Glutamatergic neuron (in vitro differentiated cells): ENCODE measurements at regions not wholly inside any gene's neighbourhood (a gene's known extent, or its start where the extent isn't known, plus 50 kb on each side); places are given as distances from the start of the nearest gene placed in this dataset.

ENCODE experiments used
- DNase-seq: peaks from one replicate; pipeline ENCODE4 v3.0.0; 2022
- H3K27ac Mint-ChIP-seq: one replicate; pipeline ENCODE4 v1.8.0; 2020; ENCODE audit warnings: mild to moderate bottlenecking, mixed read lengths, inconsistent platforms; ENCODE audit not compliant: unreplicated experiment
- H3K27me3 Mint-ChIP-seq: one replicate; pipeline ENCODE4 v1.8.0; 2020; ENCODE audit warnings: mild to moderate bottlenecking, moderate library complexity, mixed read lengths, inconsistent platforms; ENCODE audit not compliant: unreplicated experiment
- H3K36me3 Mint-ChIP-seq: one replicate; pipeline ENCODE4 v1.8.0; 2020; ENCODE audit warnings: mild to moderate bottlenecking, mixed read lengths, inconsistent platforms; ENCODE audit not compliant: unreplicated experiment
- H3K4me1 Mint-ChIP-seq: one replicate; pipeline ENCODE4 v1.8.0; 2020; ENCODE audit warnings: mild to moderate bottlenecking, low read depth, mixed read lengths, inconsistent platforms; ENCODE audit not compliant: unreplicated experiment
- H3K4me3 Mint-ChIP-seq: one replicate; pipeline ENCODE4 v1.8.0; 2020; ENCODE audit warnings: mild to moderate bottlenecking, mixed read lengths, inconsistent platforms; ENCODE audit not compliant: unreplicated experiment
- H3K9me3 Mint-ChIP-seq: one replicate; pipeline ENCODE4 v1.8.0; 2020; ENCODE audit warnings: mild to moderate bottlenecking, moderate library complexity, mixed read lengths, inconsistent platforms; ENCODE audit not compliant: unreplicated experiment
- CTCF ChIP-seq: fragments of 200-600 bp; sonication (generic); IDR thresholded peaks from one replicate; pipeline ENCODE4 v1.5.0; 2021; ENCODE audit not compliant: partially characterized antibody, unreplicated experiment

DNA sequence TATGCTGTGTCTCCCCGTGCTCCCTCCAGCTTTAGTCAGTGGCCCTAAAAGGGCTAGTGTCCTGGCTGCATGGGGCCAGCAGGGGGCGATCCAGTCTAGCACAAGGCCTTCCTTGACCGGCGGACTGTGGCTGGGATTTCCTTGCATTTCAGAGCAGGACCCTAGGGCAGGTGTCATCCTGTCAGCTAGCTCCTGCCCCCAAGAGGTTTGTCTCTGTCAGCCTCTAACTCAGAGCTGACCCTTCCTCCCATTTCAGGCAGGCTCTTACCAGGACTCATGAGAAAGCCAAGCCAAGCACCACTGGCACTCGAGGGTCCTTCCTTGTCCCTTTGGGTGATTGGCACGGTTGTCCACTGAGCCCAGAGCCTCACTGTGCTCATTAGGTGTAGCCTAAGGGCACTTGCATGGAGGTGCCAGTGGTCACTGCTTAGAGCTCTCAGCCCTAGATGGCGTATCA is 140.3 kb downstream of the RPIA start:
- no peak overlapping the region for H3K4me3 Mint-ChIP-seq
- H3K36me3 Mint-ChIP-seq = no peaks in the 10 kb centered on the region
- H3K4me1 Mint-ChIP-seq = no peaks in the 10 kb centered on the region
- TF ChIP-seq CTCF = peak; percentile 87
- no peak overlapping the region for H3K27ac Mint-ChIP-seq
- DNase-seq = peak; percentile 90
- no peaks in the 10 kb centered on the region for H3K9me3 Mint-ChIP-seq
- peaks cover 2% of the 10 kb centered on the region for H3K27me3 Mint-ChIP-seq

DNA sequence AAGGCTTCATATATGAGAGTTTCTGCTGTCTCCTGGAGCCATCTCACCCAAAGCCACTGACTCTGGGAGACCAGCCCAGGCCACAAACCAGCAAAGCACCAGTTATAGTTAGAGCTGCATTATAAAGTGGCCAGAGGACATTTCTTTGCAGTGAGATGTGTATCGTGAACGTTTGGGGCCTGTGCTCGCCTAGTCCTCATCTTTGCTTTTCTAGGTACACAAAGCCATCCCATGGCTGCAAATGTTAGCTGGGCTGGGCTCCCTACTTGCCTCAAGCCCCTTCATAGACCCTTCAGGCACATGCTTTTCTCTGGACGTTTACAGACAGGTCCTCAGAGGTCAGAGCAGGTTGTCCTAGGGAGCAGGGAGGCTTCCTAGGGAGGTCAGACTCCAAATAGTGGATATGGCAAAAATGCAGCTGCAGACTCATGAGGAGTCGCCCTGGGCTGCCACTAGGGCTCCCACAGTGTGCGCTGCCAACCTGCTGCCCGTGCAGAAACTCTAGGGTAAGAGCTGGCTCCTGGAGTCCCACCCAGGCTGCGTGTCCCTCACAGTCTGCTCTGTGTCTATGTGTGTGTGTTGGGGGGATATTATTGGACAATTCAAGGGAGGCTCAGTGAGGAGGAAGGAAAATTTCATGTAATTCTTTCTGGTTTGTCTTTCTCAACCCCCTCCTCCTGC is 141.0 kb downstream of the RPIA start:
- no peak overlapping the region for H3K27ac Mint-ChIP-seq

GRCh38 chr2:88832992-88833389 is 141.5 kb downstream of the RPIA start:
- Mint-ChIP-seq H3K9me3 (no peaks in the 10 kb centered on the region), H3K4me1 (no peaks in the 10 kb centered on the region), H3K27ac (no peak overlapping the region), H3K27me3 (peaks cover 2% of the 10 kb centered on the region), H3K4me3 (no peak overlapping the region), H3K36me3 (no peaks in the 10 kb centered on the region)
- DNase-seq = no peak
- TF ChIP-seq CTCF = no peak

More for the DNA sequence above, 141.0 kb downstream of the RPIA start:
- DNase-seq = no peak
- no peaks in the 10 kb centered on the region for H3K9me3 Mint-ChIP-seq
- TF ChIP-seq CTCF = no peak
- peaks cover 2% of the 10 kb centered on the region for H3K27me3 Mint-ChIP-seq
- no peaks in the 10 kb centered on the region for H3K36me3 Mint-ChIP-seq
- H3K4me1 Mint-ChIP-seq = no peaks in the 10 kb centered on the region
- H3K4me3 Mint-ChIP-seq = no peak overlapping the region

DNA sequence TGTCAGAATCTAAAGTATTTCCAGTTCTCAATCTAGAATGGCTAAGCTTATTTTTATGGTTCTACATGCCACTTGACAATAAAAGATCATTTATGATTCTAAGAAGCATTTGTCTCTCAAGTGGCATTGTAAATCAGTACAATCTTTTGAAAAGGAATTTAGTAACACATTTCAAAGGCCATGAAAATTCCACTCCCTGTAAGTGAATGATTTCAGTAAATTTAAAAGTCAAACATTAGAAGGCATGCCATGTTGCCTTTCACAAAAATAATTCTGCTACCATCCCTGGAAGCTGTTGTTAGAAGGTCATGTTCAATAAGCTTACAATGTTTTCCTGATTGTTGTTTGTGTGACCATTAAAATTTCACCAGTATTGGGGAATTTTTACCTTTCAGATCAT is 142.9 kb downstream of the RPIA start:
- no peak overlapping the region for H3K27ac Mint-ChIP-seq
- H3K4me1 Mint-ChIP-seq = peaks cover 4% of the 10 kb centered on the region
- H3K9me3 Mint-ChIP-seq = no peaks in the 10 kb centered on the region
- no peak overlapping the region for H3K4me3 Mint-ChIP-seq
- no peak for TF ChIP-seq CTCF
- peaks cover 2% of the 10 kb centered on the region for H3K27me3 Mint-ChIP-seq
- DNase-seq = no peak
- H3K36me3 Mint-ChIP-seq = no peaks in the 10 kb centered on the region

DNA sequence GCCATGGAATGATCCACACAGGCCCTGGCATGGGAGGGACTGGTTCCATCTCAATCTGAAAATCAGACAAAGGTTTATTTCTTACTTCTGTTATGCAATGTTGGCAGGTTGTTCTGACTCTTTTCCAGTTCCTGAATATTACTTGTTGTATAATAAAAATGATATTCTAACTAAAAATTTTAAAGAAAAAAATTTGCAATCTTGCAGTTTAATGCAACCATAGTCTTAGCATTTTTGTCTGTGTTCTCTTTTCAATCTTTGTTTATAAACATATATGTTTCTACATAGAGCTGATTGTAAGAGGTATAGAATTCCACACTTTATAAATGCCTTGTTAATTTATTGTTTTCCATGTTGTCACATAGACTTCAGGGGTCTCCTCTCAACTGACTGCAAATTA is 143.4 kb downstream of the RPIA start:
- no peak overlapping the region for H3K4me3 Mint-ChIP-seq

More for the DNA sequence above, 143.4 kb downstream of the RPIA start:
- peaks cover 2% of the 10 kb centered on the region for H3K27me3 Mint-ChIP-seq
- no peaks in the 10 kb centered on the region for H3K9me3 Mint-ChIP-seq
- H3K27ac Mint-ChIP-seq = no peak overlapping the region
- no peak for TF ChIP-seq CTCF
- no peak for DNase-seq
- no peaks in the 10 kb centered on the region for H3K36me3 Mint-ChIP-seq
- peaks cover 4% of the 10 kb centered on the region for H3K4me1 Mint-ChIP-seq
